ENCODE measurements at regions not wholly inside any gene's neighbourhood (a gene's known extent, or its start where the extent isn't known, plus 50 kb on each side); places are given as distances from the start of the nearest gene placed in this dataset.

DNA sequence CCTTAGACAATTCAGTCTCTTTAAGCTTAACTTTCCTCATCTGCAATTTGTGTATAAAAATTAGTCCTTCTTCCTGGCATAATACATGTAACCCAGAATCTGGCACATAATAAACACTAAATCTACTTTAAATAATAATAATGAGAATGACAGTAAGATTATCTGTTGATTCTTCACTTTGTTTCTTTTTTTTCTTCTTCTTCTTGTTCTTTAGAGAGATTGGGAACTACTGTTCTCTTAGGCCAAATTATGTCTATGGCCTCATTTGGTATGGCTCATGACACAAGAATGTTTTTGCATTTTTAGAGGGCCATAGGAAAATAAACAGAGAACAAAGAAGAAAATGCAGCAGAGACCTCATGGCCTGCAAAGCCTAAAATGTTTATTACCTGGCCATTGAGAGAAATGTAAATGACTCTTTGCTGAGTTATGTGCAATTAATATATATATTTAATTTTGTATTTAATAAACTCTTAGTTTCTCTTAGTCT is 275.8 kb downstream of the SLC6A15 start:
- Histone ChIP-seq H3K4me3 (no peak overlapping the region), H3K9me3 (no peaks in the 10 kb centered on the region), H3K4me1 (no peaks in the 10 kb centered on the region), H3K27me3 (no peaks in the 10 kb centered on the region), H3K27ac (no peak overlapping the region), H3K36me3 (no peaks in the 10 kb centered on the region)
- TF ChIP-seq CTCF (IDR thresholded peaks at IDR 0.05): no peak
- no peak for TF ChIP-seq POLR2A (IDR thresholded peaks at IDR 0.05)
- DNase-seq (no peak), ATAC-seq (no peak)
- intact Hi-C loops (cut with DNase I): no loop called here

- DNase-seq (no peak), ATAC-seq (no peak)
- H3K9me3 ChIP-seq: no peaks in the 10 kb centered on the region
- intact Hi-C loops (cut with DNase I): no loop called here
- TF ChIP-seq CTCF (IDR thresholded peaks at IDR 0.05): no peak
- TF ChIP-seq POLR2A (IDR thresholded peaks at IDR 0.05): no peak
- H3K4me3 ChIP-seq: no peak overlapping the region
- no peaks in the 10 kb centered on the region for H3K36me3 ChIP-seq
- no peaks in the 10 kb centered on the region for H3K27me3 ChIP-seq
- no peaks in the 10 kb centered on the region for H3K4me1 ChIP-seq
- 62% methylated on average over 4 of the region's 4 CpGs for WGBS (ENCODE audit: insufficient coverage, low coverage, low lambda C conversion rate, missing lambda C conversion rate)
- no peak overlapping the region for H3K27ac ChIP-seq
Measured at GRCh38 chr12:84634526-84634925, 278.1 kb downstream of the SLC6A15 start.

- no peak for DNase-seq
- no peak overlapping the region for H3K4me3 ChIP-seq
- intact Hi-C loops (cut with DNase I): no loop called here
- no peaks in the 10 kb centered on the region for H3K36me3 ChIP-seq
- no peaks in the 10 kb centered on the region for H3K9me3 ChIP-seq
- H3K27ac ChIP-seq: no peak overlapping the region
- no peaks in the 10 kb centered on the region for H3K4me1 ChIP-seq
- WGBS (ENCODE audit: insufficient coverage, low coverage, low lambda C conversion rate, missing lambda C conversion rate): 59% methylated on average over 4 of the region's 4 CpGs
- H3K27me3 ChIP-seq: no peaks in the 10 kb centered on the region
- TF ChIP-seq CTCF (IDR thresholded peaks at IDR 0.05): no peak
- TF ChIP-seq POLR2A (IDR thresholded peaks at IDR 0.05): no peak
- ATAC-seq: no peak
Measured at GRCh38 chr12:84632556-84632955, 280.0 kb downstream of the SLC6A15 start.

- no peak for DNase-seq
- intact Hi-C loops (cut with DNase I): no loop called here
- Histone ChIP-seq H3K9me3 (no peaks in the 10 kb centered on the region), H3K4me3 (no peak overlapping the region), H3K36me3 (no peaks in the 10 kb centered on the region), H3K4me1 (no peaks in the 10 kb centered on the region), H3K27ac (no peak overlapping the region), H3K27me3 (no peaks in the 10 kb centered on the region)
- TF ChIP-seq CTCF (IDR thresholded peaks at IDR 0.05) (no peak), POLR2A (IDR thresholded peaks at IDR 0.05) (no peak)
- no peak for ATAC-seq
Measured at GRCh38 chr12:84631020-84631419, 281.6 kb downstream of the SLC6A15 start.

DNA sequence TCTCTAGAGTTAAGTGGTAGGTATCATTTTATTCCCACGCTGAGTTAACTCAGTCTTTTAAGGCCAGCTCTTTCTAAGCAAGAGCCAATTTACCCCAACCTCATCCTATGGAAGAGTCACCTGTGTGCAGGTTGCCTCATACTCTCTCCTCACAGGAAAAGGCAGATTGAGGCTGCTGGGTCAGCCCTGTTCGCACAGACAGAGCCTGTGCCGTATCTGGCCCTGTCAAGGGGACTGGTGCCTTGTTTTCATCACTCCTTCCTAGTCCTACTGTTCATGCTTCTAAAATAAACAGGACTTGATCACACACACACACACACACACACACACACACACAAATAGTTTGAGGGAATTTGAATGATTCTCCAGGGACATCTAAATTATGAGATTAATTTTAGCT is 285.0 kb downstream of the SLC6A15 start:
- no peak for TF ChIP-seq POLR2A (IDR thresholded peaks at IDR 0.05)
- no peak for TF ChIP-seq CTCF (IDR thresholded peaks at IDR 0.05)
- ATAC-seq (no peak), DNase-seq (no peak)
- H3K27me3 ChIP-seq: no peaks in the 10 kb centered on the region
- intact Hi-C loops (cut with DNase I): no loop called here
- H3K4me1 ChIP-seq: no peaks in the 10 kb centered on the region
- no peaks in the 10 kb centered on the region for H3K36me3 ChIP-seq
- H3K4me3 ChIP-seq: no peak overlapping the region
- no peak overlapping the region for H3K27ac ChIP-seq
- no peaks in the 10 kb centered on the region for H3K9me3 ChIP-seq
- 49% methylated on average over 3 of the region's 3 CpGs for WGBS (ENCODE audit: insufficient coverage, low coverage, low lambda C conversion rate, missing lambda C conversion rate)

Measured in right lobe of liver (tissue), 6 donors.